Activated B cell treated with CpG ODN at 0.5 μM for 24 hours (primary cell): ENCODE measurements at regions not wholly inside any gene's neighbourhood (a gene's known extent, or its start where the extent isn't known, plus 50 kb on each side); places are given as distances from the start of the nearest gene placed in this dataset.

Source experiments
- ATAC-seq: fragments of 200-7000 bp; cut with Tn5 transposase; one replicate; pipeline ENCODE4 v1.10.0; 2021; ENCODE audit warnings: low read depth, mild to moderate bottlenecking, moderate library complexity
- CTCF ChIA-PET: fragments of 350-600 bp; sonication (Branson Sonifier 250); formaldehyde crosslinking; loops from one replicate; lab custom pipeline; 2021; ENCODE audit warnings: antibody characterized with exemption; lab: Charles Lee
- POLR2A ChIA-PET: fragments of 350-600 bp; sonication (Branson Sonifier 250); formaldehyde crosslinking; loops from one replicate; lab custom pipeline; 2021; ENCODE audit warnings: antibody characterized with exemption; lab: Charles Lee
- DNase-seq: peaks from one replicate; pipeline ENCODE4 v3.0.0; 2022
- H3K27ac Mint-ChIP-seq: one replicate; pipeline ENCODE4 v1.8.0; 2020; ENCODE audit warnings: mixed read lengths
- H3K27me3 Mint-ChIP-seq: one replicate; pipeline ENCODE4 v1.8.0; 2021; ENCODE audit warnings: mixed read lengths
- H3K36me3 Mint-ChIP-seq: one replicate; pipeline ENCODE4 v1.8.0; 2021; ENCODE audit warnings: low read depth, mixed read lengths
- H3K4me1 Mint-ChIP-seq: one replicate; pipeline ENCODE4 v1.8.0; 2021; ENCODE audit warnings: mixed read lengths
- H3K4me3 Mint-ChIP-seq: one replicate; pipeline ENCODE4 v1.8.0; 2020; ENCODE audit warnings: mild to moderate bottlenecking, mixed read lengths
- H3K9me3 Mint-ChIP-seq: one replicate; pipeline ENCODE4 v1.8.0; 2020; ENCODE audit warnings: mixed read lengths
- intact Hi-C: fragments of 100-400 bp; cut with micrococcal nuclease; formaldehyde crosslinking; loops from one replicate; pipeline ENCODE4 v1.15.1; 2024
- TF ChIP-seq, protein P1 (sequence below): fragments of 200-600 bp; IDR thresholded peaks from one replicate; pipeline ENCODE4 v1.8.0; 2022; ENCODE audit warnings: antibody characterized with exemption, mild to moderate bottlenecking

DNA sequence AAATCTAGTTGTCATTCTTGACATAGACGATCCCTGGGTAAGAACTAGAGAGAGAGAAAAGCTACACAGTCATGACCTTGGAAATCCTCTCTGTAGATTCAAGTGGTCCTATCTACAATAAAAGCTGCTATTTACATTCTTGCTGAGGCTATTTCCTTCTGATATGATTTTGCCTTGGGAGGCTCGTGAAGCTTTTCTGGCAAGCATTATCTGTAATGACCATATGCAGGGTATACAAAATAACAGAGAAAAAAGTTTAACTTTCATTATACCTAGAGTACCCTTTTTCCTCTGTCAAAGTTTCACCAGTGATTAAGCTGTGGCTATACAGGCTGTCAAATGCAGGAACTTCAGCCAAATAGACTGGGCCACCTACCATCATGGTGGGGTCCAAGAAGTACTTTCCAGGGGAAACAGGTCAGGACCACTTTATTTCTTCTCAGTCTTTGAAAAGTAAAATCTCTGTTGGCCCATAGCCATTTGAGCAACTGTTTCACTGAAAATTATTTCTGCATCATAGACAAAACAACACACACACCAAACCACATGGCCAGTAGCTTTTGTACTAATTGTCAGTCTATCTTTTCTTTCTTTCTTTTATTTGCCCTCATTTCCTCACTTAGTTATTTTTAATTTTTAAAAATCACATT, 677.0 kb upstream of the ID4 start:
- Mint-ChIP-seq H3K4me3 (no peak overlapping the region), H3K27me3 (no peaks in the 10 kb centered on the region), H3K27ac (no peak overlapping the region), H3K36me3 (no peaks in the 10 kb centered on the region), H3K9me3 (peaks cover 4% of the 10 kb centered on the region), H3K4me1 (no peaks in the 10 kb centered on the region)
- DNase-seq (no peak), ATAC-seq (no peak)
- intact Hi-C loops: no loop called here
- ChIA-PET CTCF (no interaction called here), POLR2A (no interaction called here)
- TF ChIP-seq, protein P1, sequence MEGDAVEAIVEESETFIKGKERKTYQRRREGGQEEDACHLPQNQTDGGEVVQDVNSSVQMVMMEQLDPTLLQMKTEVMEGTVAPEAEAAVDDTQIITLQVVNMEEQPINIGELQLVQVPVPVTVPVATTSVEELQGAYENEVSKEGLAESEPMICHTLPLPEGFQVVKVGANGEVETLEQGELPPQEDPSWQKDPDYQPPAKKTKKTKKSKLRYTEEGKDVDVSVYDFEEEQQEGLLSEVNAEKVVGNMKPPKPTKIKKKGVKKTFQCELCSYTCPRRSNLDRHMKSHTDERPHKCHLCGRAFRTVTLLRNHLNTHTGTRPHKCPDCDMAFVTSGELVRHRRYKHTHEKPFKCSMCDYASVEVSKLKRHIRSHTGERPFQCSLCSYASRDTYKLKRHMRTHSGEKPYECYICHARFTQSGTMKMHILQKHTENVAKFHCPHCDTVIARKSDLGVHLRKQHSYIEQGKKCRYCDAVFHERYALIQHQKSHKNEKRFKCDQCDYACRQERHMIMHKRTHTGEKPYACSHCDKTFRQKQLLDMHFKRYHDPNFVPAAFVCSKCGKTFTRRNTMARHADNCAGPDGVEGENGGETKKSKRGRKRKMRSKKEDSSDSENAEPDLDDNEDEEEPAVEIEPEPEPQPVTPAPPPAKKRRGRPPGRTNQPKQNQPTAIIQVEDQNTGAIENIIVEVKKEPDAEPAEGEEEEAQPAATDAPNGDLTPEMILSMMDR: no peak

DNA sequence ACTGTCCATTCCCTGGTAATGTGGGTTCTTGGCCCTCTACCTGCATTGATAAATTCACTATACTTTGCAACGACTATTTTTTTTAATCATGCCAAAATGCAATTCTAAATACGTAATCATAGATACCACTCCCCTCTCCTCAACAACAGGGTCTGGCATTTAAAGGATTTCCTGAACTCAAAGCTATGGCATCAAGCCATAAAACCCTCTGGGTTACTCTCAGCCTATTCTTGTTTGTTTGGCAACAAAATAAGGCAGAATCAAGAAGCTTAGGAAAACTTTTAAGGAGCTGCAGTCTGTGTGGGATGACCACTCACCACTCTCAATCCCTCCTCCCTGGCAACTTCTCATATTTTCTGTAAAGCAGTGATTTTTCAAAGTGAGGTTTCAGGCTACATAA, 669.9 kb upstream of the ID4 start:
- no peak for DNase-seq
- no peak for ATAC-seq
- POLR2A ChIA-PET: no interaction called here
- no peaks in the 10 kb centered on the region for H3K4me1 Mint-ChIP-seq
- TF ChIP-seq, protein P1: no peak
- no peaks in the 10 kb centered on the region for H3K36me3 Mint-ChIP-seq
- no peak overlapping the region for H3K4me3 Mint-ChIP-seq
- intact Hi-C loops: no loop called here
- H3K9me3 Mint-ChIP-seq: peaks cover 6% of the 10 kb centered on the region
- CTCF ChIA-PET: no interaction called here
- no peaks in the 10 kb centered on the region for H3K27me3 Mint-ChIP-seq
- H3K27ac Mint-ChIP-seq: no peak overlapping the region

DNA sequence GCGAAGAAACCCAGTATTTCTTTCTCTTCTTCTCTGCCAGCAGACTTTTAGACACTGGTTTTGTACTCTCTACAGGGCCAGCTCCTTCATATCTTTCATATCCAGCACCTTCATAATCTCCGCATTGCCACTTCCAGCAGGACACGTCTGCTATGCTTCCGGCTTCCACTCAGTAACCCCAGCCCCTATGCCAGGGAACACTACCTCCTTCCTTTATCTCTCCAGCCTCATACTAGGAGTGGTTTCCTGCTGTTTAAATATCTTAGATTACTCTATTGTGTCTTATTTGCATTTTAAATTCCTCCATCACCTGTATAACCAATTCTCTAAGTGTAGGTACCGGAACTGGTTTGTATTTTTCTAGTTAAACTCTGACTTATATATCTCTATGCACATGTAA, 667.8 kb upstream of the ID4 start:
- Mint-ChIP-seq H3K4me3 (no peak overlapping the region), H3K4me1 (no peaks in the 10 kb centered on the region), H3K27ac (no peak overlapping the region), H3K9me3 (peaks cover 14% of the 10 kb centered on the region), H3K36me3 (no peaks in the 10 kb centered on the region), H3K27me3 (no peaks in the 10 kb centered on the region)
- ATAC-seq (no peak), DNase-seq (no peak)
- ChIA-PET POLR2A (no interaction called here), CTCF (no interaction called here)
- intact Hi-C loops: no loop called here
- TF ChIP-seq, protein P1: no peak

DNA sequence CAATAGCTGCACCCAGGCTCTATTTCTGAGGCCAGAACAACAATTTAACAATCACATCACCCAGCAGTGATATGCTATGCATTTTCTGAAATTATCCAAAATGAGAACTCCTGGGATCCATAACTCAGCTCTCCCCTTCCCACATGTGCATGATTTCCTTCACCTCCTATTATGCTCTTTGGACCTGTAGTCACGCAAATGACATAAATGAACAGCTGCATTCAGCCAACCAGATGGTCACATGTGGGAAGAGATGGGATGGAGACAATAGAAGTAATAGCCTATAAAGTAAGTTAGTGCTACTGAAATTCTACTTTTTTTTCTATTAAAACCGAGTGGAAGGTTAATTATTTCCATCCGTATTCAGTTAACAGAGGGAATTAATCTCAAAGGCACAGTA, 662.1 kb upstream of the ID4 start:
- no peaks in the 10 kb centered on the region for H3K36me3 Mint-ChIP-seq
- H3K4me3 Mint-ChIP-seq: no peak overlapping the region
- no peak for DNase-seq
- ChIA-PET CTCF (no interaction called here), POLR2A (no interaction called here)
- TF ChIP-seq, protein P1: no peak
- H3K4me1 Mint-ChIP-seq: no peaks in the 10 kb centered on the region
- no peak overlapping the region for H3K27ac Mint-ChIP-seq
- intact Hi-C loops: no loop called here
- no peak for ATAC-seq
- no peaks in the 10 kb centered on the region for H3K27me3 Mint-ChIP-seq
- H3K9me3 Mint-ChIP-seq: peaks cover 22% of the 10 kb centered on the region

DNA sequence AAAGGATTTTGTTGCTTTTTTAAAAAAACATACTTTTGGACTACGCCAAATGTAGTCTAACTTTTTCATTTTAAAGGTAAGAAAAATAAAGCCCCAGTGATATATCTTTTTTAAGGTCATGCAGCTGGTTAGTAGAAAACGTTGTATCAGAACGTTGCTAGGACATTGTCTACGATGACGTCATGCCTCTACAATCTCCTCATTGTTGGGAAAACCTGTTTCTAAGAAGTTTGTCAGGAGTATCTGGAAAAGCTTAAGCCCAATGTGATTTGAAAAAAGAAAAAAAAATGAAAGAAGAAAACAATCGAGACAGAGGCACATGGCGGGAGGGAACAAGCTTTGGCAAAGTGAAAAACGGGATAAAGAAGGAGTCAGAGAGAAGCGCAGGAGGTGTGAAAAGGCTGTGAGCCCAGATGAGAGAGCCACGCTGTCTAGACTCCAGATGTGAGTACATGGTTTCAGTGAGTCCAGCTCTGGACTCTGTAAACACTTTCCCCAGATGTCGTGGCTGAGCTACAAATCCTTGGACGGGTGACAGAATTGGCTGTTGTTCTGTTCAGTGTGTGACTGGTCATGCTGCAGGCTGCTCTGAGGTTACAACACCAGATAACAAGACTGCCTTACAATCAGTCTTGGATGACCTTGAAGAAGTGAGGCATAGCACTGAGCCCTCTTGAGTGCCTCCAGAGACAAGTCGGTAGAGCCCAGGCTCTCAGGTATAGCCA, 656.7 kb upstream of the ID4 start:
- intact Hi-C loops: no loop called here
- Mint-ChIP-seq H3K36me3 (no peaks in the 10 kb centered on the region), H3K9me3 (peaks cover 19% of the 10 kb centered on the region), H3K27me3 (no peaks in the 10 kb centered on the region), H3K27ac (no peak overlapping the region), H3K4me1 (no peaks in the 10 kb centered on the region), H3K4me3 (no peak overlapping the region)
- CTCF ChIA-PET: no interaction called here
- DNase-seq (no peak), ATAC-seq (no peak)
- TF ChIP-seq, protein P1: no peak
- POLR2A ChIA-PET: no interaction called here
